HG03439 (cell line): ENCODE measurements at regions not wholly inside any gene's neighbourhood (a gene's known extent, or its start where the extent isn't known, plus 50 kb on each side); places are given as distances from the start of the nearest gene placed in this dataset.

Source experiments
- ATAC-seq: cut with Tn5 transposase; IDR thresholded peaks from one replicate; pipeline ENCODE4 v1.9.1; 2021; ENCODE audit warnings: mild to moderate bottlenecking, moderate library complexity; ENCODE audit not compliant: unreplicated experiment

DNA sequence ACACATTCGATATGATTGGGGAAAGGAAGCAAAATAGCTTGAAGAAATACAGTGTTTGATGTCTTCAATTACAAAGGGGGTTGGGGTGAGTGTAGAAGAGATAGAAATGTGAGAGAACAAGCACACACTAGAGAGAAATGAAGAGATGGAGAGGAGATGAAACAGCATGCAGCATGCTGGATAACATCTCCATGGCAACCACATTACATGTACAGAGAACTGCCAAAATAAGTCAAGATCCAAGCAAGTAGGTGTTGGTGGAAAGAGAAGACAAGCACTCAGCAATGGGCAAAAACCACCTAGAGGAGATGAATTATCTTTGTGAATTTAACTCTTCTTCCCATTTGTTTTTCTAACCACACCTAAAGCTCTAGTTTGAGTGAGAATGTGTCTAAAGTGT lies 289.8 kb downstream of the GRIN2B start:
- ATAC-seq, result no peak

DNA sequence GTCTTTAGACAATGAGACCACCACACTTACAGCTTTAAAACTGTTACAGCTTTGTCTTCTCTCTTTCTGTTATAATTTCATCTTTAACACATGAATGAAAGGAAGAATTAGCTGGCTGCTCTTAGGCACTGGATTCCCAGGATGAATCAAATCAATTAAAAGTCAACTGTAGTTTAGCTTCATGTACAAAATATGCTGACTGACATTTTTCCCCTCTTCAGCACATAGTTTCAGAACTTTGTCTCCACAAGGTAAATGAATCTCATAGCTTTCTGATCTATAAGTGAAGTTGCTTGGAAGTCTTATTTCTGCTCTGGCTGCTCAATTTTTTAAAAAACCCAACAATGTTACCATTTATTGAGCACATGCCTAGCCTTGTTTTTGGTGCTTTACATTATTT lies 293.8 kb downstream of the GRIN2B start:
- ATAC-seq, result no peak

DNA sequence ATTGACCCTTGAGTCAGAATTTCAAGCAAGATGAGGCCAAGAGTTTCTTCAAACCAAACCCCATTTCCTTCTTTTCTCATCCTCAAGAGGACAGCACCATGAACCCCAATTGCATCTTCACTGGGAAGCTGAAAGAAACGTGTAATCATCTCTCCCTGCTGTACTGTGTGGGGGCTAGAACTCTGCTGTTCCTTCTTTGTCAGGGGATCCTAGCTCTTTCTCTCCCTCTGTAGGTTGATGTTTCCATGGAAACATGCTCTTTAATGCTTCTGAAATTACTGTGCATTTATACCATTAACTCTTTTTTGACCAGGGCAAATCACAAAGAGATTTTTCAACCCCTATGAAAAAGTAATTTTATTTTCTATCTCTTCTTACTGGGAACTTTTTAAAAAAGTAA lies 295.1 kb downstream of the GRIN2B start:
- ATAC-seq, result no peak

DNA sequence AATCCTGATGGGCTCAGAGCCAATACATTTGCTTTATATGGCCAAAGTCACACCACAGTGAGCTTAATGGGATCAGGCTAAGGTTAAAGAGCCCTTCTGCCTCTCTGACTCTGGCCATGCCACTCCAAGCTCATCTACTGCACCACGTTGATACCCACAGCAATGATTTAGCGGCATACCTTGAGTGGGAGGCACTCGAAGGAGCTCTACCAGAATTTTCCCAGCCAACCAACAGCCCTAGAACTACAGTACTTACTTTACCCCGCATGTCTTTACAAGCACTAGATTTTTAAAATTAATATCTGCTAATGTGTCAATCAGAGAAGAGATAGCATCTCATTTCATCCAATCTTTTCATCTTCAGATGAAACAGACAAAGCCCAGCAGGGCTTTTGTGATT lies 300.5 kb downstream of the GRIN2B start:
- ATAC-seq, result no peak

DNA sequence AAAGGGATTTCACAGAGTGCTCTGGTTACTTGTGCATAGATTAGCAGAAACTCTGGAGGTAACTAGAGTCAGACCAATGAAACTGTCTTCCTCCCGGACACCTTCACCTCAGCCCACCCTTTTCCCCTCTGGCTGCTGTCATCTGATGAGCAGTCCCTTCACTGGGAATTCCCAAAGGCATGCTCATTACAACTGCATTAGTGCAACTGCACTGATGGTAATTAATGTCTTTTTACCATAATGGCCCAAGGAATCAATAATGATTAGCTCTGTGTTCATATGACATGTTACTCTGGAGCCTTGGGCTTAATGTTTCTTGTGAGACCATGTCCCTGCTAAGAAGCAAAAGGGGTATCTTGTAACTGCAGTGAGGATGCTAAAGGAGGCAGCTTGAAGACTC lies 304.5 kb downstream of the GRIN2B start:
- ATAC-seq, result no peak

DNA sequence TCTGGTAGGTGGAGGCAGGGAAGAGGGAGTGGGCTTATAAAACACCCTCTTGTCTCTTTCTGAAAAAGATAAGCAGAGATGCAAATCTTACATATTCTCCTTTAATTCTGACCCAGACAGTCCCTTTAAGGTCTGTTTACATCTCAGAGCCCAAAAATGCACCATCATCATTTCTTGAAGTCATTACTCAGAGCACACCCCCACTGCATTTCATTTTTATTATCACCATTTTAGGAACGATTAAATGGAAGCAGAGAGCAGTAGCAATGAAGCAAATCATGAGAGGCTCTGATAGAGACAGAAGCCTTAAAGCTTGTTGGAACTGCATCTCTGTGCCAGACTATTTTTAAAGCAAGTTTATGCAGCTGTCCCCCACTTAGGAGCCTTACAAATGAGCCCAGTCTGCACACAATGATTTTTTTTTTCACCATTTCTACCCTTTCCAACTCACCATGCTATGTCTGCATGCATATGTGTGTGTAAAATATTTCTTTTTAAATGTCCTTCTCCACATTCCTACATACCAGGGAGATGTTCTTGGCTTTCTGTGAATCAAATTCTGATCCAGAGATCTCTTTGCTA lies 311.0 kb downstream of the GRIN2B start:
- ATAC-seq, result no peak

DNA sequence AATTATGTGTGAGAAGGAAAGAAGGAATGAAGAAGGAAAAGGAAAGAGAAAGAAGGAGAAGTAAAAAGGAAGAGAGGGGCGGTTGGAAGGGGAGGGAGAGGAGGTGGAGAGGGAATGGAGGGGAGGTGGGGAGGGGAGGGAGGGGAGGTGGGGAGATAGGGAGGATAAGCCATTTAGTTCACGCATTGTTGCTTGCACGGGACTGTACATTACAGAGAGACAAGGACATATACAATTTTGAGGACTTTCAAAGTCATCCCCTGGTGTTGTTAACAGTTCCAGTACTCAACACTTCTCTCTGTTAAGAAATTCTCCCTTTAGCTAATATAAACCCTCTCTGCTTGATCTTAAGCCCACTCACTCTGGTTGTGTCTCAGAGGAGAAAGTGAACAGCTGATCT lies 312.5 kb downstream of the GRIN2B start:
- no peak for ATAC-seq

DNA sequence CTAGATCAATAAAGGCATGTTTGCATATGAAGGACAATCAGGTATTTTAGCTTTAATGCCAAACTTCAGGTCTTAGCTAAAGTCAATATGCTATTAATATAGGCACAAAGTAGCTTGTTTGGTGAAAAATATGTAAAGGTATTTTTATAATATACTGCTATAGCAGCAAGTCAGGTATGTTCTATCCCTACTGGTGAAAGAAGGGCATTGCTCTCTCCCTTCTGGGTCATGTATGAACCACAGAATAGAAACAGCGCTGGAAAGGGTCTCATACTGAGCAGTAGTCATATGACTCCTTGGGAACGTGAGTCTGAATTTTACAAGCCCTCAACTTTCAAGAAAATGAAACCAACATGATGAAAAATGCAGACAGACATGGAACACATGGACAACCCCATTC lies 314.6 kb downstream of the GRIN2B start:
- no peak for ATAC-seq

DNA sequence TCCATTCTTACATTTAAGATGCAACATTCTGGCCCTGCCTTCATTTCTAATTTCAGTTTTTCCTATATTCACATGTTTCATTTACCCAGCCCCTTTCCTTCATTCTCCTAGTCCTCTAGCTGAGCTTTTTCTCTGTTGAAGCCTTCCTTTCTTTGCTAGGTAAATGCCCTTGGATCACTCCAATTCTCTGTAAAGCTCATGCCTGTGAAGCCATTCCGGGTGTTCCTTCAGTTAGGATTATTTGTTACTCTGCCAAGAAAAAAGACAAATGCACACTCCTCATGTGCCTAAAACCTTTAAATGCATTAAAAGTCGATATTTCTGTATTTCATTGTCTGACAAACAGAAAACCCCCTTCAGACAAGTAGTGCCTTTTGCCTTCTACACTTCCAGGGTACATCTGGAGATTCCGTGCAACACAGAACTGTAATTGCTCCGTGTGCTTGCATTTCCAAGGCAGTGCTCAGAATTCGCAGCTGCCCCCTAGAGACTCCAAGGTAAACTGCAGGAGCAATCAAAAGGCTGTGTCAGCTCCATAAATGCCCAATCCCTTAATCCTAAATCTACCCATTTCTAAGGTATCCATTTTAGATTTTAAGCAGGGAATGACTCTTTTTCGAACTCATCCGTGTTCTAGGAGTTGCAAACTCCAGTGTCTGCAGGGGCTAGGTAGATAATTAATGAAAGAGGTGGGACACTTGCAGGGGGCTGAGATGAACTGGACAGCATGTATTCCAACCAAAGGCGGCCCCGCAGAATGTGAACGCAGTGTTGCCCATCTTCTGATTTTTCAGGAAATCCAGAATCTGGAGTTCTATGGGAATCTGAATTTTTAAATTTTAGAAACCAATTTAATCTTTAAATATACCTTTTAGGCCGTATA lies 320.2 kb downstream of the GRIN2B start:
- peak; percentile 73 for ATAC-seq

DNA sequence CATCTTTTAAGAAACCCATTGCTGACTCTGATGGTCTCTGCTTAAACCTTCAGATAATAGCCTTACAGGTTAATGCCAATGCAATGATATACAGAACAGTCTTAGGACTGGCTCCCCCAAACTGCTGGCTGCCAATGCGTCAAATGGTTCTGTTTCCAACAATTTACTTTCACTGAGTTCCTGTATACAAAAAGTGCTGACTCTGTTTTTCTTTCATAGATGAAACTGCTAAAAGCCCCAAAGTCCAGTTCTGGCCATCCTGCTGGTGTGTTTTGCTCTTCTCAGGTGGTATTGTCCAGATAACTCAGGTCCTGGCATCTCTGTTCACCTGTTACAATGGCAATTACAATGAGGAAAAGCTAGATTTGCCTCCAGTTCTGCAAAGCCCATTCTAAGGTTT lies 326.9 kb downstream of the GRIN2B start:
- no peak for ATAC-seq

DNA sequence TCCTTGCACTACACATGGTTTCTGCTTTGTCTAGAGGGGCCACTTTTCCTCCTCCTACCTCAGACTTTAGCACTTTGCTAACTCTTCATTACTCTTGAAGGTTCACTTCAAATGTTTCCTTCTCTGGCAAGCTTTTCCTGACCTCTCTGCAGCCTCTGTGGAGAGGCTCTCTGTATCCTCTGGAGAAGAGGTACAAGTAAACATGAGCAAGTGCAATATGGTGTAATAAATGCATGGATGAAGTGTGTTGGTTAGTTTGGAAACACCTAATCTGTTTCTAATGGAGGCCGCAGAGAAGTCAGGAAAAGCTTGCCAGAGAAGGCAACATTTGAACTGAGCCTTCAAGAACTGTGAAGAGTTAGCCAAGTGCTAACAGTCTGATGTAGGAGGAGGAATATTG lies 329.3 kb downstream of the GRIN2B start:
- no peak for ATAC-seq

DNA sequence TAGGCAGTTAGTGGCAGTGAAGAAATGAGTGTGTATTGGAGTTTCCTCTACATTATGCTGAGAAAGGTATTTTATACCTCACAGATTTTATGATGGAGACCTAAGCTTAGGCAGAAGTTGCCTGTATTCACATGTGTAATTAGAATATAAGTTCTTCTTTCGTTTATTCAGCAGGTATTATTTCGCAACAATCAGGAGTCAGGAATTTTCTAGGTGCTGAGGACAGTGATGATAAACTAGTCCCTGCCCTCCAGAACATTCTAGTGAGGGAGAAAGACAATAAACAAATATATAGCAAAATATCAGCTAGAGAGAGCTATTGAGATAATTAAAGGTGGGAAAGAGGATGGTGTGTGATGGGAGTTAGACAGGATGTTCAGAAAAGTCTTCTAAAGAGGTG lies 345.7 kb downstream of the GRIN2B start:
- ATAC-seq, result no peak

DNA sequence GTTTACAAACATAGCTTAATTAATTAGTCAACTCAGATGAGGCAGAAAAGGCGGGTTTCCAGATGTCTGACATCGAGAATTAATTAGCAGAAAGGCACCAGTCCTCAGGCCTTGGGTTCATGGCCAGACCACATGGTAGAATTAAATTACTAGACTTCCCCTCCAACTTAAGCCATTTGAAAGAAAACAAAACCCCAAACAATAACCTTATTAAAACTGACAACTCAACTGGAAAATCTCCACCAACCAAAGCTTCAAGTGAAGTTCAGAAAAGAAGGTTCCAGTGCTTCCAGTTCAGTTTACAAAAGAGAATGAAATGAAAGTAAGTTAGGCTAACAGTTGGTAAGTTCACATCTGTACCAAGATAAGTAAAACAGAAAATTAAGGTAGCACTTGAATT lies 349.5 kb downstream of the GRIN2B start:
- ATAC-seq, result no peak

DNA sequence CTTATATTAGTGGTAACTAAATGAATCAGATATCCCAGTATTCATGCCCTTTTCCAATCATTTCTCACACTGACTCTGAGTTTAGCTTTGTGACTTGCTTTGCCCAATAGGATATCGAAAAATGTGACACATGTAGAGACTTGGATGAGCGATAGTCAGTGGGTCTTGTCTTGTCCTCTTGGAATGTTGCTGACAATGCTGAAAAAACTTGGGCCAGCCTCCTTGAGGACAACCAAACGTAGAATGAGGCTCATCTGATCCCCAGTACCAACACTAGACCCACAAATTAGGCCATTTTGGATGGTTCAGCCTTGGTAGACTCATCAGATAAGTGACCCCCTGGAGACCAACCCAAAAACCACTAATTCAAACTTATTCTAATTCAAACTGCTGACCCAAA lies 351.0 kb downstream of the GRIN2B start:
- no peak for ATAC-seq

DNA sequence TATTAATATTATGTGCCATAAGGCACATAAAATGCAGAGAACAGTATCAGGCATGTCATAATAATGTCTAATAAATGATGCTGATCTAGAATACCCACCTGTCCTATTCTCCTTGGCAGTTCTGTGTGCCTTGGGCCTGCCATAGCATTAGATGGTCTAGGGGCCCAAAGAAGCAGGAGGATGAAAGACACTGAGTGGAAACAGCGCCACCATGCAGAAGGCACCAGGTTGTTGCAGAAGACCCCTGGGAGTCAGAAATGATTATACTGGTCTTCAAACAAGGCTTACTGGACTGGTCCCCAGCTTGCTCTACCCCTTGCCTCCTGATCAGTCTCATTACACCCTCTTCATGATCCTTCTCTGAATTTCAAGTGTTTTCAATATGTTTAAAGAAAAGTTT lies 353.3 kb downstream of the GRIN2B start:
- ATAC-seq, result no peak

DNA sequence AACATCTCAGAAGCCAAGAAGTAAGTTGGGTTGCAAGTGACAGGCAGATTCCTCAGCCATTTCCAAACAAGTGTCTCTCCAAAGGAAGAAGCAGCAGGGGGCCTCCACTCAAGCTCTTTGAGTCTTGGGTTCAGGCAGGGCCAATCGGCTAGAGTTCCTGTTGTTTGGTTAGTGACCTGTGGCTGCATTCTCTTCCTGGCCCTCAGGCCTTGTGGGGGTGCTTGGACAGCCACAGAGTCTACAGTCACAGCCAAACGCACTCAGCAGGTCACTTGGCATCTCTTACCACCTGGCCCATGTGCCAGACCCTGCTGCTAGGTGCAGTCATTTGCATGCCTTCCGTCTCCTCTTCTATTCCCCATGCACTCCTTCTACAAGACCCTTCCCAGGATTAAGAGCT lies 353.9 kb downstream of the GRIN2B start:
- ATAC-seq, result no peak

DNA sequence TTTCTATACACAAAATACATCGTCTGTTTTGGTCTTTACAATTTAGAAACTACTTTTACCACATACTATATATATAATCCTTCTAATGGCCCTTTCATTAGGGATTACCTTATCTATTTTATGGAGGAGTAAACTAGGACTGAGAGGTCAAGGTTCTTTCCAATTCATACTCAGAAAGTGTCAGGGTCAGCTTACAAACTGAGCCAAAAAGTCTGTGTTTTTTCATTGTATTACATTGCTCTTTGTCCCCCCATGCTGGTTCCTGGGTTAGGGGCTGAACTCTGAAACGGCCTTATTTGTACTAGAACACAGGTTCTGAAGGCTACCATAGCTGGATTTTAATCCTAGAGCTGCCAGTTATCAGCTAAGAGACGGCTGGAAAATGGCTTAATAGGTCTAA lies 368.1 kb downstream of the GRIN2B start:
- ATAC-seq, result no peak

DNA sequence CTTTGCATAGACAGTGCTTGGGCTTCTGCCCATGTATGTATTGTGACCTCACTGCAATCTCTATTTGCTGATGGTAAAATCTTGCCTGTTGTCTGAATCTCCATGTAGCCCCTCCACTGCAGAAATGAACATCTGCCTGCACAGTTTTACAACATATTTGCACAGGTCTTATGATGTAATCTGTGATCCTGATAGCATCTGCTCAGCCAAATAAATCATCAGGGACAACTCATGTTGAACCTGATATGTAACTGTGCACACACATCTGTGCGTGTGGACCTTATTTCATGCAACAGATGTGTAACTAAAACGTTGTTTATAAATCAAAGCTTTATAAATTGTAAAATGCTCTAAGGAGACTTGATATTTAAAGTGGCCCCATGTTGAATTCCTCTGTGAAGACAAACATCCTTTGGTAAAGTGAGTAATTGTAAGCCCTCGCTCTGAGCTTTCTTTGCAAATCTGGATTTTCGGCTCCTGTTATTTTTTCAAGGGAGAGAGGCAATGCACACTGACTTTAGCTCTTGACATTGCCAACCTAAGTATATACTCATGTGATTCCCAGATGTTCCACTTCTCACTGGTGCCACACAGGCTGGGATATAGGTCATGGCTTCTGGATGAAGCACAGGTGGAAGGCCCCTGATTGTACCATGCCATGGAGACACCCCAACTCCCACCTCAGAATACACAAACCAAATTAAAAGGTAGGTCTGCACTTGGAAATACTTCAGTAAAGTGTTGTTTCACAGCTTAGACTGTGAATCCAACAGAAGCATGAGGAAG lies 371.3 kb downstream of the GRIN2B start:
- no peak for ATAC-seq

DNA sequence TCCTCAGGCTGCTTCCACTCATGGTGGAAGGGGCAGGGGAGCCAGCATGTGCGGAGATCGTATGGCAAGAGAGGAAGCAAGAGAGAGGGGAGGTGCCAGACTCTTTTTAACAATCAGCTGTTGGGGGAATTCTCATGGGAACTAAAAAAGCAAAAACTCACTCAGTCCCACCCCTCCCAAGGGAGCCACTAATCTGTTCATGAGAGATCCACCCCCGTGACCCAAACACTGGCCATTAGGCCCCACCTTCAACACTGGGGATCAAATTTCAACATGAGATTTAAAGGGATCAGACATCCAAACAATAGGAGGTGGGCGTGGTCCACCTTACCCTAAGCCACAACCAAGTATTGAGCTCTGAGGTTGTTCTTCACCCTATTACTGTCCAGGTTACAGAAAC lies 375.1 kb downstream of the GRIN2B start:
- no peak for ATAC-seq

DNA sequence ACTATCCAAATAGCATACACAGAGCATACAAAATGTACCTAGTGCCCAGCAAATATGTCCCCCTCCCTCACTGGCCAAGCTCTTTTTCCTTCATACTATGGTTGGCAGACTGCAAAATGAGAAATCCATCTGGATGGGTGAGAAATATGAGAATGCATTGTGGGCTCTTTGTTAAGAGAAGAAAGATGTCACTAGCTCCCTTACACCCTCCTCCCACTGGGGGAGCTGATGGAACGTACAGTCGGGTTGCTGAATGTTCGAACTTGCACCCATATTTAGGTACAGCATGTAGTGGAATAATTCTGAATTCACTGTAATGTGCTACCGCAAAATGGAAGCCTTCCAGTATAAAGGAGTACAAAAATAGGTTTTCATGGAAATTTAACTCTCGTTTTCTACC lies 377.4 kb downstream of the GRIN2B start:
- ATAC-seq, result no peak

DNA sequence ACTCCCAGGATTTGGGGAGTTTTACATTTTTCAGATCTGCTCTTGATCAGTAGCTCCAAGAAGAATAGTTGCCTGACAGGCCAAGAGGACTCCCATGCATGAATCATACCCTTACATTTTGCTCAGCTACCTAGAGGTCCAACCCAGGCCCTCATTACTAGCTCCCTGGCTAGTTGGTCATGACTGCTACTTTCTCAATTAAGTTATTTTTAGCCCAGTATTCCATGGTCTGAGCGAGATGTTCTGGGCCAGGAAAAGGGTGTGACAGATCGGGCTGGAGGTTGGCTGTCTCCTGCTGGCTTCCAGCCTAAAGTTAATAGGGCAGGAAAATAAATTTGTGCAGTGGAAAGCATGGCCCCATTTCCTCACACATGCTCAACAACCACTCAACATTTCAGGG lies 379.2 kb downstream of the GRIN2B start:
- no peak for ATAC-seq

DNA sequence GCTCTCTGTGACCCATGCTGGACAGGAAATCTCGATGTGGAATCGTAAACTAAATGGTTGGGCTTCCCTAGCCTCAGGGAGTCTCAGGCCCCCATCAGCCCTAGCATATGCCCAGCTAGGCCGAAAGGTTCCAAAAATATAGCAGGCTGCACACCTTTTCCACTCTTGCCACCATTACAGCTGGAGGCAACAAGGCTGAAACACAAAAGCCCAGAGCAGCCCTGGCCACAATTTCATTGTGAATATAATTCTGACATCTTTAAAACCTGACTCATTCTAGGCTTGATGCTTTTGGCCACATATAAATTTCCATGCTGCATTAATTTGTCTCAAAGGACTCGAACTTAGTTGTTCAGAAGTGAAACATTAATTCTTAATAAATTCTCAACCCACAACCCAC lies 382.2 kb downstream of the GRIN2B start:
- no peak for ATAC-seq
